ENCODE measurements at regions not wholly inside any gene's neighbourhood (a gene's known extent, or its start where the extent isn't known, plus 50 kb on each side); places are given as distances from the start of the nearest gene placed in this dataset.

DNA sequence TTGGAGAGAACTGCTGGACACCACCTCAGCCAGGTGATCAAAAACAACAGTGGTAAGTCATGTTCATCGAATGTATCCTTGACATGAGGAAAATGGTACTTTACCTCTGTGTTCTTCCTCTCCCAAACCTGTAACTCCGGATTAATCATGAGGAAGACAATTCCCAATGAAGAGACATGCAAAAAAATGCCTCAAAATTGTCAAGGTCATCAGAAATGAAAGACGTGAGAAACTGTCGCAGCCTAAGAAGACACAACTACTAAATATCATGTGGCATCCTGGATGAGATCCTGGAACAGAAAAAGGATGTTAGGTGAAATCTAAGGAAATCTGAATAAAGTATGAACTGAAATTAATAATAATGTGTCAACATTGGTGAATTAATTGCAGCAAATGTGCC is 178.4 kb downstream of the LACC1 start (continued):
- TF ChIP-seq, protein P1, sequence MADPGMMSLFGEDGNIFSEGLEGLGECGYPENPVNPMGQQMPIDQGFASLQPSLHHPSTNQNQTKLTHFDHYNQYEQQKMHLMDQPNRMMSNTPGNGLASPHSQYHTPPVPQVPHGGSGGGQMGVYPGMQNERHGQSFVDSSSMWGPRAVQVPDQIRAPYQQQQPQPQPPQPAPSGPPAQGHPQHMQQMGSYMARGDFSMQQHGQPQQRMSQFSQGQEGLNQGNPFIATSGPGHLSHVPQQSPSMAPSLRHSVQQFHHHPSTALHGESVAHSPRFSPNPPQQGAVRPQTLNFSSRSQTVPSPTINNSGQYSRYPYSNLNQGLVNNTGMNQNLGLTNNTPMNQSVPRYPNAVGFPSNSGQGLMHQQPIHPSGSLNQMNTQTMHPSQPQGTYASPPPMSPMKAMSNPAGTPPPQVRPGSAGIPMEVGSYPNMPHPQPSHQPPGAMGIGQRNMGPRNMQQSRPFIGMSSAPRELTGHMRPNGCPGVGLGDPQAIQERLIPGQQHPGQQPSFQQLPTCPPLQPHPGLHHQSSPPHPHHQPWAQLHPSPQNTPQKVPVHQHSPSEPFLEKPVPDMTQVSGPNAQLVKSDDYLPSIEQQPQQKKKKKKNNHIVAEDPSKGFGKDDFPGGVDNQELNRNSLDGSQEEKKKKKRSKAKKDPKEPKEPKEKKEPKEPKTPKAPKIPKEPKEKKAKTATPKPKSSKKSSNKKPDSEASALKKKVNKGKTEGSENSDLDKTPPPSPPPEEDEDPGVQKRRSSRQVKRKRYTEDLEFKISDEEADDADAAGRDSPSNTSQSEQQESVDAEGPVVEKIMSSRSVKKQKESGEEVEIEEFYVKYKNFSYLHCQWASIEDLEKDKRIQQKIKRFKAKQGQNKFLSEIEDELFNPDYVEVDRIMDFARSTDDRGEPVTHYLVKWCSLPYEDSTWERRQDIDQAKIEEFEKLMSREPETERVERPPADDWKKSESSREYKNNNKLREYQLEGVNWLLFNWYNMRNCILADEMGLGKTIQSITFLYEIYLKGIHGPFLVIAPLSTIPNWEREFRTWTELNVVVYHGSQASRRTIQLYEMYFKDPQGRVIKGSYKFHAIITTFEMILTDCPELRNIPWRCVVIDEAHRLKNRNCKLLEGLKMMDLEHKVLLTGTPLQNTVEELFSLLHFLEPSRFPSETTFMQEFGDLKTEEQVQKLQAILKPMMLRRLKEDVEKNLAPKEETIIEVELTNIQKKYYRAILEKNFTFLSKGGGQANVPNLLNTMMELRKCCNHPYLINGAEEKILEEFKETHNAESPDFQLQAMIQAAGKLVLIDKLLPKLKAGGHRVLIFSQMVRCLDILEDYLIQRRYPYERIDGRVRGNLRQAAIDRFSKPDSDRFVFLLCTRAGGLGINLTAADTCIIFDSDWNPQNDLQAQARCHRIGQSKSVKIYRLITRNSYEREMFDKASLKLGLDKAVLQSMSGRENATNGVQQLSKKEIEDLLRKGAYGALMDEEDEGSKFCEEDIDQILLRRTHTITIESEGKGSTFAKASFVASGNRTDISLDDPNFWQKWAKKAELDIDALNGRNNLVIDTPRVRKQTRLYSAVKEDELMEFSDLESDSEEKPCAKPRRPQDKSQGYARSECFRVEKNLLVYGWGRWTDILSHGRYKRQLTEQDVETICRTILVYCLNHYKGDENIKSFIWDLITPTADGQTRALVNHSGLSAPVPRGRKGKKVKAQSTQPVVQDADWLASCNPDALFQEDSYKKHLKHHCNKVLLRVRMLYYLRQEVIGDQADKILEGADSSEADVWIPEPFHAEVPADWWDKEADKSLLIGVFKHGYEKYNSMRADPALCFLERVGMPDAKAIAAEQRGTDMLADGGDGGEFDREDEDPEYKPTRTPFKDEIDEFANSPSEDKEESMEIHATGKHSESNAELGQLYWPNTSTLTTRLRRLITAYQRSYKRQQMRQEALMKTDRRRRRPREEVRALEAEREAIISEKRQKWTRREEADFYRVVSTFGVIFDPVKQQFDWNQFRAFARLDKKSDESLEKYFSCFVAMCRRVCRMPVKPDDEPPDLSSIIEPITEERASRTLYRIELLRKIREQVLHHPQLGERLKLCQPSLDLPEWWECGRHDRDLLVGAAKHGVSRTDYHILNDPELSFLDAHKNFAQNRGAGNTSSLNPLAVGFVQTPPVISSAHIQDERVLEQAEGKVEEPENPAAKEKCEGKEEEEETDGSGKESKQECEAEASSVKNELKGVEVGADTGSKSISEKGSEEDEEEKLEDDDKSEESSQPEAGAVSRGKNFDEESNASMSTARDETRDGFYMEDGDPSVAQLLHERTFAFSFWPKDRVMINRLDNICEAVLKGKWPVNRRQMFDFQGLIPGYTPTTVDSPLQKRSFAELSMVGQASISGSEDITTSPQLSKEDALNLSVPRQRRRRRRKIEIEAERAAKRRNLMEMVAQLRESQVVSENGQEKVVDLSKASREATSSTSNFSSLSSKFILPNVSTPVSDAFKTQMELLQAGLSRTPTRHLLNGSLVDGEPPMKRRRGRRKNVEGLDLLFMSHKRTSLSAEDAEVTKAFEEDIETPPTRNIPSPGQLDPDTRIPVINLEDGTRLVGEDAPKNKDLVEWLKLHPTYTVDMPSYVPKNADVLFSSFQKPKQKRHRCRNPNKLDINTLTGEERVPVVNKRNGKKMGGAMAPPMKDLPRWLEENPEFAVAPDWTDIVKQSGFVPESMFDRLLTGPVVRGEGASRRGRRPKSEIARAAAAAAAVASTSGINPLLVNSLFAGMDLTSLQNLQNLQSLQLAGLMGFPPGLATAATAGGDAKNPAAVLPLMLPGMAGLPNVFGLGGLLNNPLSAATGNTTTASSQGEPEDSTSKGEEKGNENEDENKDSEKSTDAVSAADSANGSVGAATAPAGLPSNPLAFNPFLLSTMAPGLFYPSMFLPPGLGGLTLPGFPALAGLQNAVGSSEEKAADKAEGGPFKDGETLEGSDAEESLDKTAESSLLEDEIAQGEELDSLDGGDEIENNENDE (IDR thresholded peaks at IDR 0.05; ENCODE audit: insufficient replicate concordance, low read length) = no peak
- no peak for TF ChIP-seq EGR1 (IDR thresholded peaks at IDR 0.05; ENCODE audit: borderline replicate concordance, low read depth, low read length)
- no peak for TF ChIP-seq GTF2F1 (IDR thresholded peaks at IDR 0.05; ENCODE audit: borderline replicate concordance, low read depth, low read length)
- TF ChIP-seq SP2 (IDR thresholded peaks at IDR 0.05; ENCODE audit: low read length) = no peak
- TF ChIP-seq, protein P2, sequence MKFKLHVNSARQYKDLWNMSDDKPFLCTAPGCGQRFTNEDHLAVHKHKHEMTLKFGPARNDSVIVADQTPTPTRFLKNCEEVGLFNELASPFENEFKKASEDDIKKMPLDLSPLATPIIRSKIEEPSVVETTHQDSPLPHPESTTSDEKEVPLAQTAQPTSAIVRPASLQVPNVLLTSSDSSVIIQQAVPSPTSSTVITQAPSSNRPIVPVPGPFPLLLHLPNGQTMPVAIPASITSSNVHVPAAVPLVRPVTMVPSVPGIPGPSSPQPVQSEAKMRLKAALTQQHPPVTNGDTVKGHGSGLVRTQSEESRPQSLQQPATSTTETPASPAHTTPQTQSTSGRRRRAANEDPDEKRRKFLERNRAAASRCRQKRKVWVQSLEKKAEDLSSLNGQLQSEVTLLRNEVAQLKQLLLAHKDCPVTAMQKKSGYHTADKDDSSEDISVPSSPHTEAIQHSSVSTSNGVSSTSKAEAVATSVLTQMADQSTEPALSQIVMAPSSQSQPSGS (IDR thresholded peaks at IDR 0.05; ENCODE audit: low read length) = no peak
- TF ChIP-seq, protein P3, sequence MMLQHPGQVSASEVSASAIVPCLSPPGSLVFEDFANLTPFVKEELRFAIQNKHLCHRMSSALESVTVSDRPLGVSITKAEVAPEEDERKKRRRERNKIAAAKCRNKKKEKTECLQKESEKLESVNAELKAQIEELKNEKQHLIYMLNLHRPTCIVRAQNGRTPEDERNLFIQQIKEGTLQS (IDR thresholded peaks at IDR 0.05; ENCODE audit: insufficient read depth, low read depth, low read length) = no peak
- TF ChIP-seq, protein P4, sequence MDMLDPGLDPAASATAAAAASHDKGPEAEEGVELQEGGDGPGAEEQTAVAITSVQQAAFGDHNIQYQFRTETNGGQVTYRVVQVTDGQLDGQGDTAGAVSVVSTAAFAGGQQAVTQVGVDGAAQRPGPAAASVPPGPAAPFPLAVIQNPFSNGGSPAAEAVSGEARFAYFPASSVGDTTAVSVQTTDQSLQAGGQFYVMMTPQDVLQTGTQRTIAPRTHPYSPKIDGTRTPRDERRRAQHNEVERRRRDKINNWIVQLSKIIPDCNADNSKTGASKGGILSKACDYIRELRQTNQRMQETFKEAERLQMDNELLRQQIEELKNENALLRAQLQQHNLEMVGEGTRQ (IDR thresholded peaks at IDR 0.05; ENCODE audit: low read length) = no peak
- no peak for TF ChIP-seq GABPA (IDR thresholded peaks at IDR 0.05; ENCODE audit: borderline replicate concordance, insufficient read depth, low read length)
- TF ChIP-seq HDAC6 (IDR thresholded peaks at IDR 0.05; ENCODE audit: low read depth, low read length) = no peak
